Mesothelial cell of epicardium (in vitro differentiated cells): ENCODE measurements at regions not wholly inside any gene's neighbourhood (a gene's known extent, or its start where the extent isn't known, plus 50 kb on each side); places are given as distances from the start of the nearest gene placed in this dataset.
A peak's percentile ranks its signal among the peaks of the same experiment; 100 is the strongest.

ENCODE experiments used
- DNase-seq, 2 experiments: peaks; one replicate each; pipeline ENCODE4 v3.0.0; 2021; ENCODE audit warnings: low spot score in 2 of 2; ENCODE audit not compliant: unreplicated experiment in 2 of 2
- H3K27ac Mint-ChIP-seq: 2 replicates; pipeline ENCODE4 v1.8.0; 2021; ENCODE audit warnings: mixed read lengths
- H3K27me3 Mint-ChIP-seq: 2 replicates; pipeline ENCODE4 v1.8.0; 2021; ENCODE audit warnings: low read depth, mixed read lengths
- H3K36me3 Mint-ChIP-seq: 2 replicates; pipeline ENCODE4 v1.8.0; 2021; ENCODE audit warnings: mixed read lengths
- H3K4me1 Mint-ChIP-seq: 2 replicates; pipeline ENCODE4 v1.8.0; 2021; ENCODE audit warnings: mixed read lengths
- H3K4me3 Mint-ChIP-seq: 2 replicates; pipeline ENCODE4 v1.8.0; 2021; ENCODE audit warnings: mild to moderate bottlenecking, moderate library complexity, mixed read lengths
- H3K9me3 Mint-ChIP-seq: 2 replicates; pipeline ENCODE4 v1.8.0; 2021; ENCODE audit warnings: mixed read lengths
- CTCF ChIP-seq: fragments of 200-600 bp; sonication (generic); IDR thresholded peaks from one replicate; pipeline ENCODE4 v1.5.0; 2021; ENCODE audit warnings: antibody characterized with exemption; ENCODE audit not compliant: unreplicated experiment

- no peak for TF ChIP-seq CTCF
- peaks cover 4% of the 10 kb centered on the region for H3K9me3 Mint-ChIP-seq
- H3K27ac Mint-ChIP-seq: no peak overlapping the region
- no peak overlapping the region for H3K4me3 Mint-ChIP-seq
- peaks cover 36% of the 10 kb centered on the region for H3K4me1 Mint-ChIP-seq
- no peaks in the 10 kb centered on the region for H3K36me3 Mint-ChIP-seq
- no peak for DNase-seq
- H3K27me3 Mint-ChIP-seq: peaks cover 12% of the 10 kb centered on the region
Observed at GRCh38 chr3:197434830-197435229, 120.9 kb downstream of the BDH1 start.

DNA sequence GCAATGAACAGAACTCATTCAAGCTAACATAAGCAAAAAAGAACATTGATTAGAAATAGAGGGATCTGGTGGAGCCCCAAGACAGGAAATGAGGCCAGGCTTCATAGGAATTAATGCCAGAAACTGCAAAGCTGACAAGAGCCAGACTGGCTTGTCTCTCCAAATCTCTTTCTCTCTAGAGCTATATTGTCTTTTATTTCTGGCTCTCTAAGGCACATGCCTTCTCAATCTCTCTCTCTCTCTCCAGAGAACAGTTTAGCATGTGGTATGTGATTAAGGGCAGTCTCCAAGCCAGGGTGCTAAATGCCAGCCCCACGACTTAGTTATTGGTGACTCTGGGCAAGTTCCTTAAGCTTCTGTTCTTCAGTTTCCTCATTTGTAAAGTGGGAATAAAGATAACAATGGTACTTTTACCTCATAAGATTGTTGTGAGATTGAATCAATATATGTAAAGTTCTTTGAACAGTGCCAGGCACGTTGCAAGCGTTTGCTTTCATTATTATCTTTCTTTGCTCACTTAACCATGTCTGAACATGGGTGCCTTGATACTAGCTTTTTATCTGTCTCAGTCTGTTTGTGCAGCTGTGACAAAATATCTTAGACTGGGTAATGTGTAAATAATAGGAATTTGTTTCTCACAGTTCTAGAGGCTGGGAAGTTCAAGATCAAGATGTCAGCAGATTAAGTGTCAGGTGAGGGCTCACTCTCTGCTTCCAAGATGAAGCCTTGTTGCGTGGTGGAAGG lies 123.2 kb downstream of the BDH1 start:
- no peak for DNase-seq
- Mint-ChIP-seq H3K36me3 (no peaks in the 10 kb centered on the region), H3K27me3 (peaks cover 13% of the 10 kb centered on the region), H3K4me3 (no peak overlapping the region), H3K4me1 (peaks cover 57% of the 10 kb centered on the region), H3K9me3 (peaks cover 4% of the 10 kb centered on the region), H3K27ac (peak overlapping the region; percentile 59)
- TF ChIP-seq CTCF: no peak

GRCh38 chr3:197431346-197431910 lies 124.3 kb downstream of the BDH1 start:
- Mint-ChIP-seq H3K27ac (no peak overlapping the region), H3K27me3 (peaks cover 13% of the 10 kb centered on the region), H3K4me3 (no peak overlapping the region), H3K36me3 (no peaks in the 10 kb centered on the region), H3K9me3 (peaks cover 4% of the 10 kb centered on the region), H3K4me1 (peaks cover 67% of the 10 kb centered on the region)
- no peak for DNase-seq
- no peak for TF ChIP-seq CTCF

GRCh38 chr3:197430934-197431333 lies 124.8 kb downstream of the BDH1 start:
- Mint-ChIP-seq H3K4me3 (no peak overlapping the region), H3K9me3 (peaks cover 4% of the 10 kb centered on the region), H3K36me3 (no peaks in the 10 kb centered on the region), H3K4me1 (peaks cover 71% of the 10 kb centered on the region), H3K27me3 (peaks cover 13% of the 10 kb centered on the region), H3K27ac (peak overlapping the region; percentile 10)
- DNase-seq: no peak
- no peak for TF ChIP-seq CTCF

DNA sequence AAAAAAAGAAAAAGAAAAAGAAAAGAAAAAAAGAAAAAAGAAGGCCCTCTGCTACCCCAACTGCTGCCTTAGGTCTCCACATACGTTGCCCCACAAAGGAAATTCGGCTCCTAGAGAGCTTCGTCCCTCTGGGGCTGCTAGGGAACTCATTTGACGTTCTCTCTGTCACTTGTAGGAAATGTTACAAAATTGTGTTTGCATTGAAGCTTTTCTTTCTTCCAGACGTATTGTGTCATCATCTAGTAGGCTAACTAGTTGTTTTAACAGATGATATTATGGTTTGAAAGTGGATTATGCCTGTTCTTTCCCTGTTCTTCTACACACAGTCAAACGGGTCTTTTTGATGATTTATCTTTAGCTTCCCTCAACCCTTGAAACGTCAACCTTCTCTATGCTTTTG lies 125.3 kb downstream of the BDH1 start:
- TF ChIP-seq CTCF: no peak
- Mint-ChIP-seq H3K4me1 (peaks cover 75% of the 10 kb centered on the region), H3K4me3 (no peak overlapping the region), H3K9me3 (peaks cover 4% of the 10 kb centered on the region), H3K36me3 (no peaks in the 10 kb centered on the region), H3K27ac (peak overlapping the region; percentile 10), H3K27me3 (peaks cover 13% of the 10 kb centered on the region)
- DNase-seq: no peak
